ENCODE measurements at regions not wholly inside any gene's neighbourhood (a gene's known extent, or its start where the extent isn't known, plus 50 kb on each side); places are given as distances from the start of the nearest gene placed in this dataset.

- TF ChIP-seq CTCF (IDR thresholded peaks at IDR 0.05; ENCODE audit: low read depth, low read length, missing input control) (no peak), JUND (IDR thresholded peaks at IDR 0.05) (no peak), NR2F2 (IDR thresholded peaks at IDR 0.05) (no peak)
- TF ChIP-seq, protein P1, sequence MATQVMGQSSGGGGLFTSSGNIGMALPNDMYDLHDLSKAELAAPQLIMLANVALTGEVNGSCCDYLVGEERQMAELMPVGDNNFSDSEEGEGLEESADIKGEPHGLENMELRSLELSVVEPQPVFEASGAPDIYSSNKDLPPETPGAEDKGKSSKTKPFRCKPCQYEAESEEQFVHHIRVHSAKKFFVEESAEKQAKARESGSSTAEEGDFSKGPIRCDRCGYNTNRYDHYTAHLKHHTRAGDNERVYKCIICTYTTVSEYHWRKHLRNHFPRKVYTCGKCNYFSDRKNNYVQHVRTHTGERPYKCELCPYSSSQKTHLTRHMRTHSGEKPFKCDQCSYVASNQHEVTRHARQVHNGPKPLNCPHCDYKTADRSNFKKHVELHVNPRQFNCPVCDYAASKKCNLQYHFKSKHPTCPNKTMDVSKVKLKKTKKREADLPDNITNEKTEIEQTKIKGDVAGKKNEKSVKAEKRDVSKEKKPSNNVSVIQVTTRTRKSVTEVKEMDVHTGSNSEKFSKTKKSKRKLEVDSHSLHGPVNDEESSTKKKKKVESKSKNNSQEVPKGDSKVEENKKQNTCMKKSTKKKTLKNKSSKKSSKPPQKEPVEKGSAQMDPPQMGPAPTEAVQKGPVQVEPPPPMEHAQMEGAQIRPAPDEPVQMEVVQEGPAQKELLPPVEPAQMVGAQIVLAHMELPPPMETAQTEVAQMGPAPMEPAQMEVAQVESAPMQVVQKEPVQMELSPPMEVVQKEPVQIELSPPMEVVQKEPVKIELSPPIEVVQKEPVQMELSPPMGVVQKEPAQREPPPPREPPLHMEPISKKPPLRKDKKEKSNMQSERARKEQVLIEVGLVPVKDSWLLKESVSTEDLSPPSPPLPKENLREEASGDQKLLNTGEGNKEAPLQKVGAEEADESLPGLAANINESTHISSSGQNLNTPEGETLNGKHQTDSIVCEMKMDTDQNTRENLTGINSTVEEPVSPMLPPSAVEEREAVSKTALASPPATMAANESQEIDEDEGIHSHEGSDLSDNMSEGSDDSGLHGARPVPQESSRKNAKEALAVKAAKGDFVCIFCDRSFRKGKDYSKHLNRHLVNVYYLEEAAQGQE (IDR thresholded peaks at IDR 0.05): no peak
- TF ChIP-seq, protein P2, sequence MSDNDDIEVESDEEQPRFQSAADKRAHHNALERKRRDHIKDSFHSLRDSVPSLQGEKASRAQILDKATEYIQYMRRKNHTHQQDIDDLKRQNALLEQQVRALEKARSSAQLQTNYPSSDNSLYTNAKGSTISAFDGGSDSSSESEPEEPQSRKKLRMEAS (IDR thresholded peaks at IDR 0.05): no peak
- TF ChIP-seq, protein P3, sequence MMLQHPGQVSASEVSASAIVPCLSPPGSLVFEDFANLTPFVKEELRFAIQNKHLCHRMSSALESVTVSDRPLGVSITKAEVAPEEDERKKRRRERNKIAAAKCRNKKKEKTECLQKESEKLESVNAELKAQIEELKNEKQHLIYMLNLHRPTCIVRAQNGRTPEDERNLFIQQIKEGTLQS (IDR thresholded peaks at IDR 0.05): no peak
These were observed 135.8 kb downstream of the HAUS1 start for GRCh38 chr18:46239998-46240397.

All from liver (tissue), 3 donors.